ENCODE measurements at regions not wholly inside any gene's neighbourhood (a gene's known extent, or its start where the extent isn't known, plus 50 kb on each side); places are given as distances from the start of the nearest gene placed in this dataset.

GRCh38 chr4:106854569-106855351, 181.4 kb downstream of the DKK2 start:
- in situ Hi-C loops (cut with MboI) (no loop called here), intact Hi-C loops (cut with micrococcal nuclease; ENCODE audit: unreplicated experiment) (no loop called here)
- ATAC-seq (no peak), DNase-seq (ENCODE audit: low read depth, low spot score) (no peak), FAIRE-seq (no peak)
- H3K36me3 ChIP-seq (ENCODE audit: control insufficient read depth in 2 of 2, insufficient read depth in 2 of 2, low read length in 1 of 2) = no peaks in the 10 kb centered on the region
- no peaks in the 10 kb centered on the region for H3K27me3 ChIP-seq (replicated peaks in 1 of 2; ENCODE audit: control insufficient read depth in 2 of 2, insufficient read depth in 2 of 2, low read length in 1 of 2)
- TF ChIP-seq SMAD1 (IDR thresholded peaks at IDR 0.05; ENCODE audit: low read depth, partially characterized antibody) (no peak), CHD2 (IDR thresholded peaks at IDR 0.05; ENCODE audit: borderline replicate concordance, low read depth, low read length) (no peak), SUPT20H (IDR thresholded peaks at IDR 0.05; ENCODE audit: borderline replicate concordance, control insufficient read depth, low read depth, low read length) (no peak), GABPA (IDR thresholded peaks at IDR 0.05; ENCODE audit: low read depth) (no peak), PAX5 (IDR thresholded peaks at IDR 0.05; ENCODE audit: borderline replicate concordance, low read depth, low read length) (no peak), CBX5 (IDR thresholded peaks at IDR 0.05; ENCODE audit: low read depth) (no peak), BMI1 (IDR thresholded peaks at IDR 0.05; ENCODE audit: borderline replicate concordance) (no peak), IRF4 (IDR thresholded peaks at IDR 0.05; ENCODE audit: low read depth, low read length) (no peak), CREM (IDR thresholded peaks at IDR 0.05; ENCODE audit: low read depth) (no peak), ZNF622 (IDR thresholded peaks at IDR 0.05) (no peak), FOXM1 (IDR thresholded peaks at IDR 0.05; ENCODE audit: low read depth, low read length) (no peak), ZNF207 (IDR thresholded peaks at IDR 0.05; ENCODE audit: borderline replicate concordance) (no peak), MYC (IDR thresholded peaks at IDR 0.05; ENCODE audit: insufficient read depth, insufficient read length, insufficient replicate concordance, low read length, severe bottlenecking) (no peak)
- TF ChIP-seq, protein P1, sequence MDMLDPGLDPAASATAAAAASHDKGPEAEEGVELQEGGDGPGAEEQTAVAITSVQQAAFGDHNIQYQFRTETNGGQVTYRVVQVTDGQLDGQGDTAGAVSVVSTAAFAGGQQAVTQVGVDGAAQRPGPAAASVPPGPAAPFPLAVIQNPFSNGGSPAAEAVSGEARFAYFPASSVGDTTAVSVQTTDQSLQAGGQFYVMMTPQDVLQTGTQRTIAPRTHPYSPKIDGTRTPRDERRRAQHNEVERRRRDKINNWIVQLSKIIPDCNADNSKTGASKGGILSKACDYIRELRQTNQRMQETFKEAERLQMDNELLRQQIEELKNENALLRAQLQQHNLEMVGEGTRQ (IDR thresholded peaks at IDR 0.05; ENCODE audit: borderline replicate concordance, low read depth, low read length) = no peak
- TF ChIP-seq, protein P2, sequence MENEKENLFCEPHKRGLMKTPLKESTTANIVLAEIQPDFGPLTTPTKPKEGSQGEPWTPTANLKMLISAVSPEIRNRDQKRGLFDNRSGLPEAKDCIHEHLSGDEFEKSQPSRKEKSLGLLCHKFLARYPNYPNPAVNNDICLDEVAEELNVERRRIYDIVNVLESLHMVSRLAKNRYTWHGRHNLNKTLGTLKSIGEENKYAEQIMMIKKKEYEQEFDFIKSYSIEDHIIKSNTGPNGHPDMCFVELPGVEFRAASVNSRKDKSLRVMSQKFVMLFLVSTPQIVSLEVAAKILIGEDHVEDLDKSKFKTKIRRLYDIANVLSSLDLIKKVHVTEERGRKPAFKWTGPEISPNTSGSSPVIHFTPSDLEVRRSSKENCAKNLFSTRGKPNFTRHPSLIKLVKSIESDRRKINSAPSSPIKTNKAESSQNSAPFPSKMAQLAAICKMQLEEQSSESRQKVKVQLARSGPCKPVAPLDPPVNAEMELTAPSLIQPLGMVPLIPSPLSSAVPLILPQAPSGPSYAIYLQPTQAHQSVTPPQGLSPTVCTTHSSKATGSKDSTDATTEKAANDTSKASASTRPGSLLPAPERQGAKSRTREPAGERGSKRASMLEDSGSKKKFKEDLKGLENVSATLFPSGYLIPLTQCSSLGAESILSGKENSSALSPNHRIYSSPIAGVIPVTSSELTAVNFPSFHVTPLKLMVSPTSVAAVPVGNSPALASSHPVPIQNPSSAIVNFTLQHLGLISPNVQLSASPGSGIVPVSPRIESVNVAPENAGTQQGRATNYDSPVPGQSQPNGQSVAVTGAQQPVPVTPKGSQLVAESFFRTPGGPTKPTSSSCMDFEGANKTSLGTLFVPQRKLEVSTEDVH (IDR thresholded peaks at IDR 0.05; ENCODE audit: low read depth, partially characterized antibody) = no peak
- no peaks in the 10 kb centered on the region for H4K20me1 ChIP-seq (ENCODE audit: control insufficient read depth, insufficient read depth)
- RAD21 ChIA-PET (ENCODE audit: unreplicated experiment) = no interaction called here
- no peaks in the 10 kb centered on the region for H3K9me3 ChIP-seq (replicated peaks; ENCODE audit: control insufficient read depth, insufficient read depth, low read length)
- H3K27ac ChIP-seq (ENCODE audit: control insufficient read depth, insufficient read depth) = no peak overlapping the region
- SMC1A ChIA-PET (ENCODE audit: uncharacterized antibody, unreplicated experiment) = no interaction called here
- H3K4me2 ChIP-seq (ENCODE audit: control insufficient read depth, insufficient read depth) = no peak overlapping the region
- BruUV-seq (replicated peaks) = no TSS peak
- no peaks in the 10 kb centered on the region for H3K4me1 ChIP-seq (ENCODE audit: control insufficient read depth, insufficient read depth, low read length)
- H3K79me2 ChIP-seq (ENCODE audit: control insufficient read depth, insufficient read depth, low read length) = no peaks in the 10 kb centered on the region
- no peak overlapping the region for H2AFZ ChIP-seq (ENCODE audit: control insufficient read depth, low read depth, low read length)
- H3K9ac ChIP-seq (ENCODE audit: control insufficient read depth, insufficient read depth, low read length) = no peak overlapping the region
- POLR2A ChIA-PET = no interaction called here
- H3K4me3 ChIP-seq = no peak overlapping the region
- CTCF ChIA-PET = no interaction called here
